22Rv1 (cell line): ENCODE measurements at regions not wholly inside any gene's neighbourhood (a gene's known extent, or its start where the extent isn't known, plus 50 kb on each side); places are given as distances from the start of the nearest gene placed in this dataset.

Experiments
- H3K27ac ChIP-seq: fragments of 450-650 bp; 2 replicates; pipeline ENCODE4 v1.5.1; 2017
- CTCF ChIP-seq: fragments of 450-650 bp; IDR thresholded peaks from 2 replicates; pipeline ENCODE4 v1.5.1; 2017; ENCODE audit warnings: mild to moderate bottlenecking
- ZFX ChIP-seq: fragments of 450-650 bp; IDR thresholded peaks from 2 replicates; pipeline ENCODE4 v1.6.1; 2017; ENCODE audit warnings: antibody characterized with exemption, borderline replicate concordance

- TF ChIP-seq CTCF (no peak), ZFX (no peak)
- H3K27ac ChIP-seq: no peak overlapping the region
Observed at GRCh38 chr10:128687927-128688549, 561.8 kb upstream of the MKI67 start.

GRCh38 chr10:128689667-128690066, 563.4 kb upstream of the MKI67 start:
- no peak overlapping the region for H3K27ac ChIP-seq
- TF ChIP-seq ZFX (no peak), CTCF (no peak)

- no peak overlapping the region for H3K27ac ChIP-seq
- no peak for TF ChIP-seq ZFX
- TF ChIP-seq CTCF: no peak
Observed at GRCh38 chr10:128693493-128694131, 567.4 kb upstream of the MKI67 start.

- H3K27ac ChIP-seq: no peak overlapping the region
- TF ChIP-seq CTCF (no peak), ZFX (no peak)
Observed at GRCh38 chr10:128694168-128694850, 568.1 kb upstream of the MKI67 start.

- no peak overlapping the region for H3K27ac ChIP-seq
- TF ChIP-seq ZFX: no peak
- no peak for TF ChIP-seq CTCF
Observed at GRCh38 chr10:128694851-128695725, 568.9 kb upstream of the MKI67 start.

GRCh38 chr10:128695931-128696330, 569.7 kb upstream of the MKI67 start:
- TF ChIP-seq ZFX (no peak), CTCF (no peak)
- no peak overlapping the region for H3K27ac ChIP-seq

GRCh38 chr10:128697437-128697836, 571.2 kb upstream of the MKI67 start:
- TF ChIP-seq CTCF (no peak), ZFX (no peak)

More at GRCh38 chr10:128697437-128697836, 571.2 kb upstream of the MKI67 start:
- no peak overlapping the region for H3K27ac ChIP-seq
